ENCODE measurements at regions not wholly inside any gene's neighbourhood (a gene's known extent, or its start where the extent isn't known, plus 50 kb on each side); places are given as distances from the start of the nearest gene placed in this dataset.

DNA sequence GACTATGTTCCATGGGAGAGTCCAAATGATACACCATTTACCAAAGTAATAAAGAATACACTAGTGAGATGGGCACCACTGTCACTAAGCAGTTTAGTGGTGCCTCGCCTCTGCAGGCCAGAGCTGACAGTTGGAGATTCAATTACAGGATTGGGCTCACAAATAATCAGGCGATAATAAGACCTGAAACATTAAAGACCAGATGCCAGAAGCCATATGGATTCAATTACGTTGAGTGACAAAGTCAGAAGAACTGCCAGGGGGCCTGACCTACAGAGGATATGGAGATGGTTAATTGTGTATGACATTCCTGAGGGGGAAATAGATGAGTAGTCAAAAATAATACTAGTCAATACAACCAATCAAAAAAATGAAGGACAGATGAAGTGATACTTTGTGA, 65.2 kb upstream of the ST6GALNAC5 start:
- no peak overlapping the region for H4K91ac ChIP-seq (ENCODE audit: insufficient read length, low read depth, low read length)
- H3K79me2 ChIP-seq (ENCODE audit: insufficient read depth, low read length), result no peaks in the 10 kb centered on the region
- Mint-ChIP-seq H3K4me3 (no peak overlapping the region), H3K4me1 (no peaks in the 10 kb centered on the region), H3K9me3 (no peaks in the 10 kb centered on the region), H3K27me3 (ENCODE audit: low read depth) (no peaks in the 10 kb centered on the region), H3K27ac (no peak overlapping the region), H3K36me3 (ENCODE audit: insufficient read depth in 1 of 3, low read depth in 3 of 3) (no peaks in the 10 kb centered on the region)
- H3K4ac ChIP-seq (ENCODE audit: low read depth, low read length), result no peak overlapping the region
- H2BK120ac ChIP-seq (ENCODE audit: low read depth, low read length, poor library complexity, severe bottlenecking), result no peak overlapping the region
- no peak overlapping the region for H2BK12ac ChIP-seq (ENCODE audit: insufficient read length, low read depth, low read length)
- TF ChIP-seq, protein P1, sequence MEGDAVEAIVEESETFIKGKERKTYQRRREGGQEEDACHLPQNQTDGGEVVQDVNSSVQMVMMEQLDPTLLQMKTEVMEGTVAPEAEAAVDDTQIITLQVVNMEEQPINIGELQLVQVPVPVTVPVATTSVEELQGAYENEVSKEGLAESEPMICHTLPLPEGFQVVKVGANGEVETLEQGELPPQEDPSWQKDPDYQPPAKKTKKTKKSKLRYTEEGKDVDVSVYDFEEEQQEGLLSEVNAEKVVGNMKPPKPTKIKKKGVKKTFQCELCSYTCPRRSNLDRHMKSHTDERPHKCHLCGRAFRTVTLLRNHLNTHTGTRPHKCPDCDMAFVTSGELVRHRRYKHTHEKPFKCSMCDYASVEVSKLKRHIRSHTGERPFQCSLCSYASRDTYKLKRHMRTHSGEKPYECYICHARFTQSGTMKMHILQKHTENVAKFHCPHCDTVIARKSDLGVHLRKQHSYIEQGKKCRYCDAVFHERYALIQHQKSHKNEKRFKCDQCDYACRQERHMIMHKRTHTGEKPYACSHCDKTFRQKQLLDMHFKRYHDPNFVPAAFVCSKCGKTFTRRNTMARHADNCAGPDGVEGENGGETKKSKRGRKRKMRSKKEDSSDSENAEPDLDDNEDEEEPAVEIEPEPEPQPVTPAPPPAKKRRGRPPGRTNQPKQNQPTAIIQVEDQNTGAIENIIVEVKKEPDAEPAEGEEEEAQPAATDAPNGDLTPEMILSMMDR (conservative IDR thresholded peaks at IDR 0.05), result no peak
- H3K27ac ChIP-seq (ENCODE audit: insufficient read length, low read depth, low read length), result no peak overlapping the region
- no peak overlapping the region for H3K9ac ChIP-seq (ENCODE audit: extremely low read depth, insufficient read length, low read length)
- no peak overlapping the region for H2AK5ac ChIP-seq (ENCODE audit: insufficient read length, low read length)
- no peaks in the 10 kb centered on the region for H3K23me2 ChIP-seq (ENCODE audit: insufficient read length, low read depth, low read length, poor library complexity, severe bottlenecking)
- no peaks in the 10 kb centered on the region for H3K4me1 ChIP-seq (ENCODE audit: insufficient read depth, low read length)
- no peak overlapping the region for H3K23ac ChIP-seq (ENCODE audit: insufficient read length, low read depth, low read length)
- H3K4me2 ChIP-seq (ENCODE audit: insufficient read depth, insufficient read length, low read length), result no peak overlapping the region
- H4K8ac ChIP-seq (replicated peaks; ENCODE audit: insufficient read length, low read depth, low read length), result no peak overlapping the region
- no peak overlapping the region for H2BK15ac ChIP-seq (ENCODE audit: low read depth, low read length)
- H3K27me3 ChIP-seq (ENCODE audit: insufficient read depth, low read length), result no peaks in the 10 kb centered on the region
- H3T11ph ChIP-seq (ENCODE audit: low read length), result no peak overlapping the region
- no peak overlapping the region for H4K5ac ChIP-seq (ENCODE audit: insufficient read length, low read depth, low read length)
- H2AFZ ChIP-seq (ENCODE audit: low read length), result no peak overlapping the region
- H3K79me1 ChIP-seq (ENCODE audit: insufficient read depth, low read depth, low read length, poor library complexity, severe bottlenecking), result no peaks in the 10 kb centered on the region
- H2BK5ac ChIP-seq (ENCODE audit: insufficient read length, low read length), result no peak overlapping the region
- H3K18ac ChIP-seq (ENCODE audit: insufficient read length, low read depth, low read length), result no peak overlapping the region
- no peak for DNase-seq
- H3K9me3 ChIP-seq (ENCODE audit: control insufficient read depth, low read depth, low read length), result no peaks in the 10 kb centered on the region
- H2BK20ac ChIP-seq (ENCODE audit: low read depth, low read length, poor library complexity, severe bottlenecking), result no peak overlapping the region
- H3K56ac ChIP-seq (ENCODE audit: insufficient read length, low read depth, low read length), result no peak overlapping the region
- H3K14ac ChIP-seq (ENCODE audit: insufficient read depth, low read length), result no peak overlapping the region
- H4K20me1 ChIP-seq (ENCODE audit: control insufficient read depth, insufficient read depth, insufficient read length), result no peaks in the 10 kb centered on the region
- no CpG with 5 or more reads among the region's 3 CpGs for WGBS (ENCODE audit: extremely low coverage, insufficient read length, low lambda C conversion rate)
